IPS DF 4.7 (cell line): ENCODE measurements at regions not wholly inside any gene's neighbourhood (a gene's known extent, or its start where the extent isn't known, plus 50 kb on each side); places are given as distances from the start of the nearest gene placed in this dataset.

Source experiments
- DNase-seq: peaks from one replicate; pipeline ENCODE4 v3.0.0-alpha.2; 2013; ENCODE audit warnings: low spot score; ENCODE audit errors: extremely low read depth

DNA sequence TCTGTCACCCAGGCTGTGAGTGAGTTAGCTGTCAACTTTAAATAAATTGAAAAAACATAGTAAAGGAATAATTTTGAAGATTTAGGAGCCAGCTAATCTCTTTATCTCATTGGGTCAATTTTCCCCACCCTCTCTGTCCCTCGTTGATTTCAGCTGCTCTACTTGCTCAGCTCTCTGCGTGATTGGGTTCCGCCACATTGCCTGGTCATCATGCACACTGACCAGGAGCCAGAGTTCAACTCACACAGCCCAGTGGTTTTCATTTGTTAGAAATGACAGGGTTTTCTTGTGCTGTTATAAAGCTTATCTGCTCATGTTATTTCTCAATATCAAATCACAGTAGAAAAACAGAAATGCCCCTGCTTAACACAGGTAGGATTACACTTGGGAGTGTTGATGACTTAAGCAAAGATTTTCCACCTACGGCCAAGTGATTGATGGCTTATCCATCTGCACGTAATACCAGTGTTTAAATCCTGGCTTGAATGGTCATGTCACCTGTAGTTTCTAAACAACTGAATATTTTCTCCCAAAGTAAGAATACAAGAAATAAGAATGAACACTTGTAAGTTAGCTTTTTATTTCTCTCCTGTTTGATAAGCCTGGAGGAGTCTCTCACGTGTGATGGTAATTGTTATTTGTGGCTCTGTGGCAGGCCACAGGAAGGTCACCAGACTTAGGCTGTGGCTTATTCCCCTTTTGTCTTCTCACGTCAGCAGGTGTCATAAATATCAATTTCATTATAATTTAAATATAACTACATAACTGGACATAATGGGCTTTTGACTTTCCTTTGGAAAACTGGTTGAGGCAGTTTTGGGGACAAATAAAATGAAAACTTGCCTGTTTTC is 367.2 kb upstream of the DDHD1 start:
- DNase-seq = no peak

DNA sequence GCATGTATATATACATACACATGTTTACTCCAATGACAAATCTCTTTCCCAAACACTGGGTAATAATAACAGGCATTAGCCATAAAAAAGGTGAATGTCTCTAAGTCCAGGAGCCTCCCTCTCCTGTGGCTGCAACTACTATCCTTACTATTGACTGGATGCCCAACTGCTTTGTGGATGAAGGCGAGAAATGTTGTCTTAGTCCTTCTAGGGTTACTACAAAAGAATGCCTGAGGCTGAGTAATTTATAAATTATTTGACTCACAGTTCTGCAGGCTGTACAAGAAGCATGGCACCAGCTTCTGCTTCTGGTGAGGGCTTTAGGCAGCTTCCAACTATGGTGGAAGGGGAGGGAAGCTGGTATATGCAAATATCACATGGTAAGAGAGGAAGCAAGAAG is 366.0 kb upstream of the DDHD1 start:
- no peak for DNase-seq

DNA sequence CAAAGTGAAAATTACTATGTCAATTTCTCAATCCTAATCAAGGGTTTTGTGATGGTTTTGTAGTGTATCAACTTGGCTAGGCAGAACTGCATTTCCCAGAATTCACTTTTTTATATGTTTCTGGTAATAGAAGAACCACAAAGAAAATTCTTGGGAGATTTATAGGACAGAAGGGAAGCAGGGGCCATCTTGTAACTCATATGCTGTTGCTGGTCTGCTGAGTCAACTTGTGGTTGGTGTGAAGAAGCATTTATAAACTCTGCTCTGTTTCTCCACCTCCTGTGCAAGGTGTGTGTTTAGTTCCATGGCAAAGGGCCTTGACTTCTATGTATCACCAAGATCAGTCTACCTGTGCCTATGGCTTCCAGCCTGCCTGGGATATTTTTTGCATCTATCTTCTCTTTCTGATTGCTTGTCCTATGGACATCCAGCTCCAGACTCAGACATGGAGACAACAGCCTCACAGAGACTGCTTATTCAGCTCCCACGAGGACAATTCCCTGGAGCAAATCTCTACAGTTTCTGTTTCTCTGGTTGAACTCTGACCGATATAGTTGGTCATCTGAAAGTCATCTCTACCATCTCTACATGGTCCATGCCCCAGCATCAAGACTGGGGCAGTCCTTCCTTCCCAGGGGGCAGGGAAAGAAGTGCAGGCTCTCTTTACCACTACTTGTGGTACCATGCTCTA is 364.3 kb upstream of the DDHD1 start:
- no peak for DNase-seq

DNA sequence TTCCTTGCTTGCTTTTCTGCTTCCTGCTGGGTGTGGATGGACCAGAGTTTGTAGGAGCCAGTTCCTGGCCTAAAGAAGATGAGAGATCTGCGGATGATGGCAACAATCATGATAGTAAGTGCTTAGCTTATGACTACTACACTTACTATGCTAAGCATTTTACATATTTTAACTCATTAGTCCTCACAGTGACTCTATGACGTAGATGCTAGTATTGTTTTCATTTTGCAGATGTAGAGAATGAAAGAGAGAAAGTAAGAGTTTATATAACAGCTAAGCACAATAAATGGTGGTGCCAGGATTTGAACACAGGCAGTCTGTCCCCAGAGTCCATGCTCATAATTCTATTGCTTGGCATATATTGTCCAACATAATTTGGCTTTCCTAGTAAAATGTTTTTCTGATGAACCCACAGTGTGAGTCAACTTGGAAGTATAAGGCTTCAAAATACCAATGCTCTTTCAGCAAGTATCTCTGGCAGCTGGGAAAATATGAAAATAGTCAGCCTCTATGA is 363.2 kb upstream of the DDHD1 start:
- DNase-seq = no peak

DNA sequence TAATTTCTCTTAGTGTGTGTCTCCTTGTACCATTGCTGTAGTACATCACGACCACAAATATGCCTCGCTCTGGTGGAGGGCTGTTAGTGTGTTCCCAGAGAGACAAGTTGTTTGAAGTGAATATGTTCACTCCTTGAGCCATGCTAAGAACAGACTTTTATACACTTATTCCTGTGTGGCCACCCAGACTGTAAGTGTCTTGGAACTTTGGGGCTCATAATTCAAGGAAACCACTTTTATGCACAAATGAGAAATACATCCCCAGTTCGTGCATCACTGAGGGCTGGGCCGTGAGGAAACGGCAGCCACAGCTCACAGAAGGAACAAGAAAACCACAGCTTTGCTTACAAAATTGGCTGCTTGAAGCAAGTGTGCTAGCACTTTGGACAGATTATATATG is 362.2 kb upstream of the DDHD1 start:
- DNase-seq = no peak

DNA sequence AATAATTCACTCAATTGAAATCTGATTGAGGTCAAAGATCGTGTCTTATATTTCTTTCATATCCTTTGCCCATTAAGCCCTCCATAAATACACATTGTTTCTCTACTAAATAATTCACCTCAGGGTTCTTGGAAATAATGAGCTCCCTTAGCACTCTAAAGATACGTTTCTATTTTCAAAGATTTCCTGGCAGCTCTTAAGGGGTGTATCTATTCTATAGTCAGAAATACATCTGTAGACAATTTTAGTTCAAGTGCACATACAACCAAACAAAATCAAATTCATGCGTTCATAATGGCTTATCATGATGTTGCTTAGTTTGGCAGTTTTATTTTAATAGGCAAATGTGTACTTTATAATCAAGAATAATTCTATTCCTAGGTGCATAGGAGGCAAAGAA is 361.1 kb upstream of the DDHD1 start:
- no peak for DNase-seq

DNA sequence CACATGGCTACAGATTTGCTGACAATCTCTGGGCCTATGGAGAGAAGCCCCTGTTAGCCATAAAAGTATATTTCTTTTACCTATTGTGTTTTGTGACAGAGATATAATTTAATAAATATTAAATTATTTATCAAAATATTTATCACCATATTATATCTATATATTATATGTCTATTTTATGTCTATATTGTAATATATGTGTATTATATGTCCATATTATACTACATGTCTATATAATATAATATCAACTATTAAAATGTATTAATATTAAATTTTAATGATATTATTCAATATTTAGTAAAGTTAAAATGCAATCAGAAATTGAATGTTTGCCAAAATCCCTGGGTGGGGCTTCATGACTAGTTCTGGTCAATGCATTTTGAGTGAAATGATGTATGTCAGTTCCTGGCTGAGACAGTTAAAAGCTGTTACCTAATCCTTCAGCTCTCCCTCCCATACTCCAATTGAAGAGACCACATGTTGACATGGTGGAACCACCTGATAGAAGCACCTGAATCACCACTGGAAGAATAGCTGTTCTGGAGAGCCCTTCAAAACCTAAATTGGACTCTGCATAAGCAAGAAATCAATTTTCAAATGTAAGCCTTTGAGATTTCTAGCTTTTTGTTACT is 357.3 kb upstream of the DDHD1 start:
- DNase-seq = no peak

DNA sequence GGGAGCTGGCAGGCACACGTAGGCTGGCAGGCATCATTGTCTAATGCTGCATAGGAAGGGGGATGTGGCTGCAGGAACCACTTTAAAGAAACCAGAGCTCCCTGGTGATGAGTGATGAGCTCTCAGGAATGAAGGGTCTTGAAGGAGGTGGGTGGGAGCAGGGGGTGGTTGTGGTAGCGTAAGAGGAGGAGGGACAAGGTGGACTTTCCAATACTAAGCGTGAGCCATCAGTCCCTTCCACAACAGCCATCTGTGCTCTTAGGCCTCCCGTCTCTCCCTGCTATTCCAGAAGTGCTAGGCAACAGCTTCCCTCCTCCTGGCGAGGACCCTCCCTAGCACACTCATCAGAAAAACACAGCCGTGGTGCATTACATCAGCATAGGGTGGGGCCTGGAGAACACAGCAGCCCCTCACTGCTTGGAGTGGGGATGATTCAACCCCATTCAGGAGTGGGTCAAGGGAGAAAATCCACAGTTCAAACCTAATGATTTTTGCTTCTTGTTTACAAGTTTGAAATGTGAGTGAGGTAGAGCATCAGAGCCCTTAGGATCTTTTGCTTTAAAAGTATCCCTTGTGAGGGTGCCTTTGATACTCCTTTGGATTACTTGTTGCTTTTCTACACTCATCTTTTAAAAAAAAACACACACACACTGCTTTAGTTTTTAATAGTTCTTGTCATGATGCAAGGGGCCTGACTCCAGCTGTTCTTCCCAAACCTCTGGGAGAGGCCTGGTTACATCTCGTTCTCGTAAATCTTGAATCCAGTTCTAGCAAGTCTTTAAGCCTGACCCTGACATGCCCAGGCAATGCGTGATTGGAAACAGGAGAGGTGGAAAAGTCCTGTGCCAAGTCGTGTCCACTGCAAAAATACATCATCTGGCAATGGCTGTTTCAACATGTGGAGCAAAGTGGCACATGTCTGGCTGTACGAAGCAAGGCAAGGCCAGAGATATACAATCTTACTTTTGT is 356.4 kb upstream of the DDHD1 start:
- DNase-seq = no peak

DNA sequence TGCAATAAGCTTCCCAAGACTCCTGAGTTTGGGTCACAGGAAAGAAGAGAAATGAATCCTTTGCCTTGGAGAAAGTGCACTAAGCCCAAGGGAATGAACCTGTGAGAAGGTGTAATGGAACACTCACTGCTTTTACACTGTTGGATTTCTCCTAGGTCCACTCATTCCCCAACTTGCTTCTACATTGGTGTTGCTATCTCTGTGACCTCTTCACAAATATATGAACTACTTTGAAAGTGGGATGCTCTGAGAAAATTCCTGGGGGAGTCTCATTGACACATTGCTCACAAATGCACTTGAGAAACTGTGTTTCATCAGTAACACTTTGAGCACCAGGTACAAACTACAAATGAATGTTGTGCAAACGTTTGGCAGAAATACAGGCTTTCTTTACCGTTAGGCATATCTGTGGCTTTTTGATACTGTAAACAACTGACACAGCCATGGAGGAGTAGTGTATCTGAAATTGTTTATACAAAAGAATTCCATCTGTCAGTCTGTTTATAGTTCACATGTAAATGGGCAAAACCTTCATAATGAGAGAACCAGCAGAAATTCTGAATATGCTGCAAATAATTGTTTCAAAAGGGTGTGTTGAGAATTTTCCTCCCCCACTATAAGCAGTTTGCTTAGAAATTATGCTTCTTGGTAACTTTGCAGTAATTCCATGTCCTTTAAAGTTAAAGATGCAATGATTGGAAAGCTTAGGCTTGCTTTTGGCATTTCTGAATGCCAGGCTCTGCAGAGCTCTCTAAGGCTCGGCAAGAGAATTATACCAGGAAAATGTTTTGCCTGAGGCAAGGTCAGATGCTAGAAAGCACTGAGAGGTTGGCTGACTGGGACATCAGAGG is 348.5 kb upstream of the DDHD1 start:
- DNase-seq = no peak

DNA sequence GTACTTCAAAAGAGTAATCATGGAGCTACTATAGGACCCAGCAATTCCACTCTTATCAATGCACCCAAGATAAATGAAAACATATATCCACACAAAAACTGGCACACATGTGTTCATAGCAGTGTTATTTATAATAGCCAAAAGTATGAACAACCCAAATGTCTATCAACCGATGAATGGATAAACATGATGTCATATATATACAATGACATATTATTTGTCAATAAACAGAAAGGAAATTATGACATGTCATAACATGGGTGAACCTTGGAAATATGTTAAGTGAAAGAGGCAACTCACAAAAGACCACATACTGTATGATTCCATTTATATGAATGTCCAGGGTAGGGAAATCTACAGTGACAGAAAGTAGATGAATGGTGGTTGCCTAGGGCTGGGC is 347.1 kb upstream of the DDHD1 start:
- no peak for DNase-seq

DNA sequence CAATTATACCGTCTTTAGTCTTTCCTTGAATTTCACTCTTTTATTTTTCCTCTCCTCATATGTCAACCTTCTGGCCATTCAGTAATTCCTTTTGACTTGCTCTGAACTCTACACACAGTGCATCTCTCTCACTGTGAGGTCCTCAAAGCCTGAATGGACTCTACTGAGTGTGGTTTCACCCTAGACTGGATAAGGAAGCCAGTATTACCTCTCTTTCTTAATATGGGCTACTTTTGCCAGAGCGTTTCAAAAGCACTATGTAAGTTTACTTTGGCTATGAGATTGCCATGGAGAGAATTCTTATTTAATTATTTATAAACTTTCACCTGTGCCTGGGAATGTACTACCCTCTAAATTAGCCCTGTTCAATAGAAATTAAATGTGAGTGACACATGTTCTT is 343.5 kb upstream of the DDHD1 start:
- no peak for DNase-seq

DNA sequence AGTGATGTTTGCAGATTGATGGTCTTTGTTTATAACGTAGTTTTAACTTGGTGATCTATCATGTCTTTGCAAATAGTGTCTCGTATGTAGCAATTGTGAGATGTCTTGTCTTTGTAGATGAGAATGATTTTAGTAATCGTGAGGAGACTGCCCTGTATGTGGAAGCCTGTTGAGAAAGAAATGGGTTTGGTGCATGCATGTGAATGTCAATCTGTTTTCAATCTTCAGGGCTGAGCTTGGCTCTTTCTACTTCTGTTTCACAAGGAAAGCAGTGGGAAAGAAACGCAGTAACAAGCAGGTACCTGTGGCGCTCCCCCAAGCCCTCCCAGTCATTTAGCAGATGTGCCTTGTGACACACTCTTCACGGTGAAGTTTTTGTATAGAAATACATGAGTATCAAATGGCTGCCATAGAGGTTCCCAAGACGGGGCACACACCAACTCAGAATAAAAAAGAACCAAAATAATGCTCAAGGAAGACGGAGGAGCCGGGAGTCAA is 342.8 kb upstream of the DDHD1 start:
- no peak for DNase-seq

DNA sequence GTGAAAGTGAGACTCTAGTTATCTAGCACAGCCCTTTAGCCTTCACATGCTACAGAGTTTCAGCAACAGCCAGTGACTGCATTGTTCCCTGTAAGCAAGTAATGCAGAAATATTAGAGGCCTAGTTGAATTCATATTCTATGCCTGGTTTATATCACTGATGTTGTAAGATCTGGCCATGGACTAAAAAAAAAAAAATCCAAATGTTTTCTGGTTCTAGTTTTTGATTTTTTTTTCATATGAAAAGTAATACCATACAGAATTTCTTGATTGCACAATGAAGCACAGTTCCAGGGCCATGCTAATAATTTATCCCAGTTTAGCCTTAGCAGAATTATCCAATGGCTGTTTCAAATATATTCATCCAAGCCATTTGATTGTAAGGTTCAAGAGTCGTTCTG is 341.5 kb upstream of the DDHD1 start:
- no peak for DNase-seq

DNA sequence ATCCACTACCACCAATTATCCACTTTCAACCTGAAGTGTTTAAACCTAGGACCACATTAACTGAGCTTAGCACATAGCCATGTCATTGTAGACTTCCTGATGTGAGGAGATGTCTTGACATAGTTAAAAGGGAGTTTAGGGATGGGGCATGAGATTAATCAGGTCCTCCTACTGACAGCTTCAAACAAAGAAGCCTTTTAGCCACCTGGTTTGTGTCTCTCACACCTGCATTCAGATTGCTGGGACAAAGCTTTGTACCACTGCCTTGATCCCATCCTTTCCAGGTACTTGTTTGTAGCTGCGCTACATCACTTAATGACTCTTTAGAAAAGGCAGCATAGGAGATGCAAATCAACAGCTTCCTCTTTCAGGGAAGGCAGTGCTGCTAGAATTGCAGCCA is 340.7 kb upstream of the DDHD1 start:
- no peak for DNase-seq

DNA sequence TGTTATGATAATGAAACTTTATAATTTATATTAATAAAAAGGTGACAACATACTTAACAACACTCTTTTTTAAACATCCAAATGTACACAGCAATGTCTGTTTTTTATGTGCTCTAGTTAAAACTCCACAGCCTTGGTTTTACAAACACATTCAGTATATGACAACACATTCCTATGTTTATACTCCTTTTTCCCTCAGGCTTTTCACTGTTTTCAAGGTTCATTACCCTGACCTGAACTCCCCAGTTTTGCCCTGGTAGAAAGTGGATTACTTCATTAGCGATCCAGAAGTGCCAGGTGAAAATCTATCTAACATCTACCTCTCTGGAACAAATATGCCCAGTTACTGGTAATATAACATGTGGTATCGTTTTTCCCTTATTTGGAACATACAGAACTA is 340.2 kb upstream of the DDHD1 start:
- no peak for DNase-seq

DNA sequence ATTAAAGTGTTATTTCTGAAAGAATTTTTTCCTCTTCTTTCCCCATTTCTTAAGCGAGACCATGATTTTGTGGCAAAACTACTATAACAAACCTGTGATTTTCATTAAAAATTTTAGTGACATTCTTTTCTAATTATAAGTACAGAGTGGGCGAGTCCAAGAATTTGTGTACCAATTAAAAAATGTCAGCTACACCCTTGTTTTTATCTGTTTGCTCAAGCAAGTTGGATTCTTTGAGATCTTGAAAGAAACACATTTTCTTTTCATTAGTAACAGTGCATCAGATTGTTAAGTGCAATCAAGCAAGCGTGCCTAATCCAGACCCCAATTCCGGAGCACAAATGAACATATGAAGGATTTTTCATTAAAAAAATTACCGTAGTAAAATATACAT is 338.8 kb upstream of the DDHD1 start:
- DNase-seq = no peak

DNA sequence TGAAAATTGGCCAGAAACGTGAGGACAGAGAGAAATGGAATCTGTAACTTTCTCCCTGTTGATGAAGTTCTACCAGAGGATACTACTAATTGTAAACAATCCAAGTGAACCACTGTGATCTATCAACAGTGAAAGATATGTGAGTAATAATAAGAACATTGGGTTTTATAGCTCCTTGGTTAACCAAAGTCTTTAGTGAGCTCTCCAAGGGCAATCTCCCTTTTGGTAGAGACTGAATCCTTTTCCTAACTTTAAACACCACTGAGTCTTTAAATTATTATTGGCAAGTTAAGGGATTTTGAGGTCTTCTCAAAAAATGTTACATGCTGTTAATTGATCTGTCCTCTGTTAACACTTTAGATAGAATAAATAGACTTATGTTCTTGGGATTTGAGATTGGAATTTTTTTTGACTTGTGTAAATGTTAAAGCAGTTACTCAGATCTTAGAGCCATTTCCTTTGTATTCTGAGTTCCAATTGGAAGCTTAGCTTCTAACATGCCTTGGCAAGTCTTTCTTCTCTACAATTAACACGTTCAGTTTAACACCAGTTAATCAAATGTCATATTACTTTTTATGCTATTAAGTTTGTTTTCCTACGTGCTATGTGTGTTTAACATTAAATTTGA is 338.2 kb upstream of the DDHD1 start:
- no peak for DNase-seq

DNA sequence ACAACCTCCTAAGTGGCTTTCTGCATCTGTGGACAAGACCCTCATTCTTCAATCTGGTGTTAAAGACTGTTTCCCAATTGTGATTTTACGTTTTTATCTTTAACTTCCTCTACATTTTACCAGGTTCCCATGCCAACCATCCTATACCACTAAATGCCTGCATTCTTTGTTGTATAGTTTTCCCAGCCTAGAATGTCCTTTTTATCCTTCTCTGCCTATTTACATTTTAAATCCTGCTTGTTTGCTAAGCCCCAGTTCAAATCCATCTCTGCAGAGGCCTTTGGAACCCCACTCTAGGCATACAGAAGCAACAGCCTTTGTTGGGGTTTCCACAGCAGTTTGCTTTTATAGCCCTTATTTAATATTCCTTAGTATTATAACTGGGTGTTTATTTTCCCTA is 325.1 kb upstream of the DDHD1 start:
- no peak for DNase-seq

DNA sequence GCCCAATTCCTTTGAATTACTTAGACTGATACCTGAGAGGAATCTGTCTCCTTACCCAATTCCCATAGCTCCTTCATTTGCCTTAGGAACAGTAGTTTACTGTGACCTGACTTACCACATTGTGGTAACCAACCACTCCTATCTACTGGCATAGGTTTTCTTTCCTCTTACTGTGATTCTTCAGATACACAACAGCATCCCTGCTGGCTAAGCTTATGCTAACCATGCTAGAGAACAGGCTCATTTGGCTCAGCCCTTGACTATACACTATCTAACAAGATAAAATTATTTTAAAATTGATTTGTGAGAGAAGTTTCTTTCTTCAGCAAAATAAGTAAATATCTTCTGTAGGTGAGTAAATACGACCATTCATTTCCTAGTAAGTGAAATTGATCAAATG is 320.4 kb upstream of the DDHD1 start:
- DNase-seq = no peak

DNA sequence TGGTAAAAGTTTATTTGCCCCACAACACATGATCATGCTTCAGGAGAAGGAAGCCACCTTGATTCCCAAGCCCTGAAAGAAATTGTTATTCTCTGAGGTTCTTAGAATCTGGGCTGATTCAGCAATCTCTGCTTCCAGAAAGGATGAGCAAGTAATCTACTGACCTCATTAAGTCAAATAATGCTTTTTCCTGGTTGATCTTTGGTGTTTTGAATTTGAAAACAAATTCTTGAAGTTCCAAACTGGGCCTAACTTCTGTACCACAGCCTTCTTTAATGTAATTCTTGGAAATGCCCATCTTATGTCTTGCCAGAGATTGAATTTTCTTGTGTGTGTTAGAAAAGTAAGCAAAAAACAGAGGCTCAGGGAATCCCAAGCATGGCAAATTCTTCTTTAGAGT is 319.2 kb upstream of the DDHD1 start:
- no peak for DNase-seq
